ENCODE measurements at regions not wholly inside any gene's neighbourhood (a gene's known extent, or its start where the extent isn't known, plus 50 kb on each side); places are given as distances from the start of the nearest gene placed in this dataset.
A peak's percentile ranks its signal among the peaks of the same experiment; 100 is the strongest.

GRCh38 chr20:21653628-21654027 lies 51.8 kb upstream of the PAX1 start:
- no peak for DNase-seq (ENCODE audit: missing footprints)
- no peak for ATAC-seq
- intact Hi-C loops (cut with DNase I), result no loop called here

DNA sequence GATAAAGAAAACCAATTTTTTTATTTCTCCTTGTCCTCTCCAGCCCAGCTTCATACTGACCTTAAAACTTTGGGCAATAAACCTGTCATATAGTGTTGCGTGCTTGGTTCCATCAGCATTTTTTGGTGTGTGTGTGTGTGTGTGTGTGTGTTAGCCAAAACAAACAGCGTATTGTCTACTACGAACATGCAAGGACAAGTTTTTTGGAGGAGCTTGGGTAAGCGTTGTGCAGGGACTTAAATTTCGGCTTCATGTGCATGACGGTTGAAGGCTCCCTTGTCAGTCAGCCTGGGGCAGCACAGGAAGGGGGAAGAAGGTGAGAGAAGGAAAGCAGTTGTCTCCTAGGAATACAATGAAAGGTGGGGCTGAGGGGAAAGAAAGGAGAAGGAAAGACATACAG lies 62.0 kb upstream of the PAX1 start:
- intact Hi-C loops (cut with DNase I), result no loop called here
- DNase-seq (ENCODE audit: missing footprints) (no peak), ATAC-seq (no peak)

DNA sequence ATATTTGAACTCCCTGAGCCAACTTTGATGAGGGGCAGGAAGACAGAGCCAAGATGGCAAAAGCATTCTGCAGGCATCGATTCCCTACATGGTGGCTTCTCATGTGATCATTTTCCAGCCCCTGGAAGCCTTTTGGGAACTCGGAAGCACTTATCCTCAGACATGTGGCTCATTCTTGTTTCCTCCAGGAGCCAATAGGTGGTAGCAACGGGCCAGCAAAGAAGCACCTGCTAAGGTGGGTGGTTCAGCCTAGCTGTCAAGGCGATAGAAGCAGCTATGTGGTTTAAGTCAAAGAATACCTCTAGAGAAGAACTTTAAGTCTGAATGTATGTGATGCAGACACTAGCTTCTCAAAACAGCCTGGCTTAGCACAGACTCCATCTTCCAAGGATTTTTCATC lies 64.9 kb upstream of the PAX1 start:
- ATAC-seq (no peak), DNase-seq (ENCODE audit: missing footprints) (no peak)
- intact Hi-C loops (cut with DNase I), result no loop called here

GRCh38 chr20:21633829-21634228 lies 71.6 kb upstream of the PAX1 start:
- no peak for DNase-seq (ENCODE audit: missing footprints)
- intact Hi-C loops (cut with DNase I), result no loop called here
- ATAC-seq, result no peak

- intact Hi-C loops (cut with DNase I), result no loop called here
- ATAC-seq (no peak), DNase-seq (ENCODE audit: missing footprints) (no peak)
Observed at GRCh38 chr20:21632735-21633053, 72.8 kb upstream of the PAX1 start.

- DNase-seq (ENCODE audit: missing footprints) (peak; percentile 32), ATAC-seq (no peak)
- intact Hi-C loops (cut with DNase I), result no loop called here
Observed at GRCh38 chr20:21632031-21632734, 73.3 kb upstream of the PAX1 start.

DNA sequence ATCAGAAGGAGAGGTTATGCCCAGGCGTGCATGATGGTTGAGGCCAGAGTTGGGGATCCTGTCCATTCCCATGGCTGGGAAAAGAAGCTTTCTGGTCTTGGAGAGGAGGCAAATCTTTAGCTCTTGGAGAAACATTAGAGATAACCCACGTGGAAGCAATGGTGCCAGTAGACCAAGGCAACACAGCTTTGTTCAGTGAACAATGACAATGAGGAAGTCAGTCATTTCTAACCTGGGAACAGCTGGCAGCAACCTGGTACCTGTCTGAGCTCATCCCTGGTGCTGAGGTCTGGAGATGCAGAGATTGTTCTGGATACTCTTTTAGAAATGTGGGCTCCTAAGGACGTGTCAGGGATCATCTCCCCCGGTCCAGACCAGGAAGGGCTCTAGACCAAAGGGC lies 76.7 kb upstream of the PAX1 start:
- no peak for DNase-seq (ENCODE audit: missing footprints)
- intact Hi-C loops (cut with DNase I), result no loop called here
- ATAC-seq, result no peak

GRCh38 chr20:21623781-21624094 lies 81.7 kb upstream of the PAX1 start:
- ATAC-seq, result no peak
- DNase-seq (ENCODE audit: missing footprints), result no peak
- intact Hi-C loops (cut with DNase I), result no loop called here

DNA sequence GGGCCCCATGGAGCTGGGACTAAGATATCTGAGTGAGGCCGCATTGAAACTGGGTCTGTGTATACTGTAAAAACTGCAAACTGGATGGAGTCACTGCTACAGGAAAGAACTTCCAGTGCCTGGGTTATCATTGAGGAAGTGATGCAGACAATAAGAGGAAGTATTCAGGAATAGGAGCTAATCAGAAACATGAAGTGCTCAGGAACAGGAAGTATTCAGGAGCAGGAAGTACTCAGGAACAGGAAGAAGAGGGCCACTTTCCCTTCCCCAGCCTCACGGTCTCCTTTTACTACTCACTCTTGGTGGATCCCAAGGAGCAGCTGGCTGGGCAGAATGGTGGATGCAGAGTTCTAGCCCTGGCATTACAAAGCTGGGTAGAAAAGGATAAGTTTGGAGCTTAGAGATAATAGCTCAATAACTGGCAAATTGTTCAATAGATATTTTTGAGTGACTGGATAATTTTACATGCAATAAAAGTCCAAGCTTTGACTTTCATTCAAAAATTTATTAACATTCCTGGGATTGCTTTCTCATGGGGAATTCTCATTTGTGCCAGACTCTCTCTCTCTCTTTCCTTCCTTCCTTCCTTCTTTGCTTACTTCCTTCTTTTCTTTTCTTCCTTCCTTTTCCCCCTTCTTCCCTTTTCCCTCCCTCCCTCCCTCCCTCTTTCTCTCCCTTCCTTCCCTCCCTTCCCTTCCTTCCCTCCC lies 82.2 kb upstream of the PAX1 start:
- intact Hi-C loops (cut with DNase I), result no loop called here
- DNase-seq (ENCODE audit: missing footprints) (no peak), ATAC-seq (no peak)

GRCh38 chr20:21622097-21622857 lies 83.2 kb upstream of the PAX1 start:
- intact Hi-C loops (cut with DNase I), result no loop called here
- DNase-seq (ENCODE audit: missing footprints) (no peak), ATAC-seq (no peak)

DNA sequence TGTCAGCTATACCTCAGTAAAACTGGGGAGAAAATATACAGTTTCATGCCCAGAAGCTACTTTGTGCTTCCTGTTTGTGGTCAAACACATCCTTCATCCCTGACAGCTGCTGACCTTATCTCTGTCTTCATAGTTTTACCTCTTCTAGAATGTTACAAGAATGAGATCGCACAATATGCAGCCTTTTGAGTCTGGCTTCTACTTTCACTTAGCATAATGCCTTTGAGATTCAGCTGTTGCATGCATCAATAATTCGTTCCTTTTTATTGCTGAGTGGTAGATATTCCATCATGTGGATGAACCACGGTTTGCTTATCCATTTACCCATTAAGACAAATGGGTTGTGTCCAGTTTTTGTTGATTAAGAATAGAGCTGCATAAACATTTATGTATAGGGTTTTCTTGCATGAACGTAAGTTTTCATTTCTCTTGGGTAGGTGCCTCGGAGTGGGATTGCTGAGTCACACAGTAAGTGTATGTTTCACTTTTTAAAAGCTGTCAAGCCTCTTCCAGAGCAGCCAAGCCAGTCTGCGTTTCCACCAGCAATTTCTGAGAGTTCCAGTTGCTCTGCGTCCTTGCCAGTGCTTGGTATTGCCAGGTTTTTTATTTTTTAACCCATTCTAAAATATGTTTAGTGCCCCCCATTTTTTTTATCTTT lies 86.6 kb upstream of the PAX1 start:
- ATAC-seq (no peak), DNase-seq (ENCODE audit: missing footprints) (no peak)
- intact Hi-C loops (cut with DNase I), result no loop called here

GRCh38 chr20:21615617-21616080 lies 89.8 kb upstream of the PAX1 start:
- intact Hi-C loops (cut with DNase I), result no loop called here
- DNase-seq (ENCODE audit: missing footprints) (no peak), ATAC-seq (no peak)

DNA sequence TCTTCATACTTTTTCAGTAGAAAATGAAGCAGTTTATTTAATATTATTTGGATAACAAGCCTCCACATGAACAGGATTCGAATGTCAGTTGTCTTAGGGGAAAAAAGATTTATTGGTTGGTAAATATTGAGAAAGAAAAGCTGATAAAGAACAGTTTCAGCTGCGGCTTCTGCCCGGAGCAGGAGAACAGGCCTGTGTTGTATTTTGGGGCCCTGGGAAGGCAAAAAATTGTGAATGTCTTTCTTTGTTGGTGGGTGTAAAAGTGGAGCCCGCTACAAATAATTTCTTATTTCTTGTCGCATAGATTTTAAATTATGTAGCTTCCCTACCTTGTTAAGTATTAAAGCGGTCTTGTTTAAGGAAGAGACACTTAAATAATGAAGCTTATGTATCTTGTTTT lies 90.5 kb upstream of the PAX1 start:
- no peak for ATAC-seq
- intact Hi-C loops (cut with DNase I), result no loop called here
- no peak for DNase-seq (ENCODE audit: missing footprints)

- ATAC-seq (no peak), DNase-seq (ENCODE audit: missing footprints) (no peak)
- intact Hi-C loops (cut with DNase I), result no loop called here
Observed at GRCh38 chr20:21613512-21613911, 92.0 kb upstream of the PAX1 start.

GRCh38 chr20:21609981-21610380 lies 95.5 kb upstream of the PAX1 start:
- DNase-seq (ENCODE audit: missing footprints) (no peak), ATAC-seq (no peak)
- intact Hi-C loops (cut with DNase I), result no loop called here

DNA sequence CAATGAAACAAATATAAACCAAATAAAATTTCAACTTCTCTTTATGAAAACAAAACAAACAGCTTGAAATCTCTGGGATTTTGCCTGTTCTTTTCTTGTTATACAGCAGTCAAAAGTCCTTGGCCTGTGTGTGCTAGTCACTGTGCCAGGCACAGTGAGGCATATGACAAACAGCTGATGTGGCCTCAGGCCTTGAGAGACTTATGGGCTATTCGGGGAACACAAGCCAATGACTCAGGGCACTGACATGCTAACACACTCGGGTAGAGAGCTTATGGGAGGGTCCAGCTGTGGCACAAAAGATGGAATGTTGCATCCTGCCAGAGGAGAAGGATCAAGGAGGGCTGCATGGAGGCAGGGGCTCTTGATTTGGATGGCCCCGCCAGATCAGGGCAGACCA lies 95.4 kb upstream of the NKX2-2 start:
- intact Hi-C loops (cut with DNase I), result no loop called here

GRCh38 chr20:21608777-21609176 lies 94.9 kb upstream of the NKX2-2 start:
- intact Hi-C loops (cut with DNase I), result no loop called here
- ATAC-seq (no peak), DNase-seq (ENCODE audit: missing footprints) (no peak)

More for the DNA sequence above, 95.4 kb upstream of the NKX2-2 start:
- DNase-seq (ENCODE audit: missing footprints), result no peak
- no peak for ATAC-seq

- DNase-seq (ENCODE audit: missing footprints) (no peak), ATAC-seq (no peak)
- intact Hi-C loops (cut with DNase I), result no loop called here
Observed at GRCh38 chr20:21607971-21608725, 94.3 kb upstream of the NKX2-2 start.

GRCh38 chr20:21601799-21602198 lies 87.9 kb upstream of the NKX2-2 start:
- ATAC-seq (no peak), DNase-seq (ENCODE audit: missing footprints) (no peak)
- intact Hi-C loops (cut with DNase I), result no loop called here
